NCI-H2227 treated with DMSO at 0.1 percent for 48 hours (cell line): ENCODE measurements at regions not wholly inside any gene's neighbourhood (a gene's known extent, or its start where the extent isn't known, plus 50 kb on each side); places are given as distances from the start of the nearest gene placed in this dataset.
"Not testable (repeated sequence)": the region's sequence is repeated elsewhere in the genome, so short reads cannot be mapped to it uniquely, and the experiment has no call there.

ENCODE experiments used
- DNase-seq: peaks from one replicate; lab custom pipeline; 2025; lab: John Stamatoyannopoulos, UW

DNA sequence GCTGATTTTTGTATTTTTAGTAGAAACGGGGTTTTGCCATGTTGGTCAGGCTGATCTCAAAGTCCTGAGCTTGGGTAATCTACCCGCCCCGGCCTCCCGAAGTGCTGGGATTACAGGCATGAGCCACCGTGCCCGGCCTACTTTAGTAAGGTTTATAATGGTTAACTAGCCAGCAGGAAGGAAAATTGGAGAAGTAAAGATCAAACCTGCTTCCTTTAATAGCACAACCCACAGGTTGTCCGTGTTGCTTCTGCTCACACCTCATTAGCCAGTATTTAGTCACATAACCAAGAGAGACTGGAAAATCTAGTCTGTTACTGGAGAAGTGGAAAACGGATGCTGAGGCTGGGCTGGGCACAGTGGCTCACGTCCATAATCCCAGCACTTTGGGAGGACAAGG, 51.9 kb upstream of the TBL1XR1 start:
- no peak for DNase-seq

- no peak for DNase-seq
Observed at GRCh38 chr3:177250151-177250550, 52.9 kb upstream of the TBL1XR1 start.

GRCh38 chr3:177251755-177252154, 54.5 kb upstream of the TBL1XR1 start:
- DNase-seq: no peak

GRCh38 chr3:177257006-177257405, 59.7 kb upstream of the TBL1XR1 start:
- DNase-seq: no peak

GRCh38 chr3:177257625-177258024, 60.3 kb upstream of the TBL1XR1 start:
- DNase-seq: no peak

DNA sequence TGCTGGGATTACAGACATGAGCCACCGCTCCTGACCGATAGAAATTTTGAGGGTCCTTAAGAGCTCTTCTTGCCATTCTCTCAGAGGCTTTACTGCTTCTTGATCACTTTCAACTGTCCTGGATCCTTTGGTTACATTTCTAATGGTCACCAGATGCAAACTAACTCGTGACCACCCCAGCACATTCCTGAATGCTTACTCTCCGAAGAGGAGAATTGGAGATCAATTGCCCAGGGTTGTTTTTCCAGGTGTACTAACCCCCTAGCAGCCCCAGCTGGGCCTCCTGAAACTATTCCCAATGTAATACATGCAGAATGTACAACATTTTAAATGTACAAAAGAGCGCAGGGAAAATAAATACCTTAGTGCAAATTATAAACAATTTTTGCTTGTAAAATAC, 65.1 kb upstream of the TBL1XR1 start:
- DNase-seq: no peak

- peak; percentile 9 for DNase-seq
Observed at GRCh38 chr3:177263615-177264368, 66.5 kb upstream of the TBL1XR1 start.

DNA sequence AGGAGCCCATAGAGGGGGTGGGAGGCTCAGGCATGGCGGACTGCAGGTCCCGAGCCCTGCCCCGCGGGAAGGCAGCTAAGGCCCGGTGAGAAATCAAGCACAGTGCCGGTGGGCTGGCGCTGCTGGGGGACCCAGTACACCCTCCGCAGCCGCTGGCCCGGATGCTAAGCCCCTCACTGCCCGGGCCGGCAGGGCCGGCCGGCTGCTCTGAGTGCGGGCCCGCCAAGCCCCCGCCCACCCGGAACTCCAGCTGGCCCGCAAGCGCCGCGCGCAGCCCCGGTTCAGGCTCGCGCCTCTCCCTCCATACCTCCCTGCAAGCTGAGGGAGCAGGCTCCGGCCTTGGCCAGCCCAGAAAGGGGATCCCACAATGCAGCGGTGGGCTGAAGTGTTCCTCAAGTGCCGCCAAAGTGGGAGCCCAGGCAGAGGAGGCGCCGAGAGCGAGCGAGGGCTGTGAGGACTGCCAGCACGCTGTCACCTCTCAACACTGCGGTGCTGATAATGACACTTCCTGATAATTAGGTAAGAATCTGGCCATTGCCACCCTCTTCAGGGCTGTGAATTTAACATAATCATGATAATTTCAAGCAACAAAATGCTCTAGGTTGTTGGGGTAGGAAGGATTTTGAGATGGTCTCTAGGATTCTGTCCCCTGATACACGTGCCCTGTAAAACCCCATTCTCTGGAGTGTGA, 74.7 kb upstream of the TBL1XR1 start:
- DNase-seq: not testable (repeated sequence)

- no peak for DNase-seq
Observed at GRCh38 chr3:177278016-177278415, 80.7 kb upstream of the TBL1XR1 start.

DNA sequence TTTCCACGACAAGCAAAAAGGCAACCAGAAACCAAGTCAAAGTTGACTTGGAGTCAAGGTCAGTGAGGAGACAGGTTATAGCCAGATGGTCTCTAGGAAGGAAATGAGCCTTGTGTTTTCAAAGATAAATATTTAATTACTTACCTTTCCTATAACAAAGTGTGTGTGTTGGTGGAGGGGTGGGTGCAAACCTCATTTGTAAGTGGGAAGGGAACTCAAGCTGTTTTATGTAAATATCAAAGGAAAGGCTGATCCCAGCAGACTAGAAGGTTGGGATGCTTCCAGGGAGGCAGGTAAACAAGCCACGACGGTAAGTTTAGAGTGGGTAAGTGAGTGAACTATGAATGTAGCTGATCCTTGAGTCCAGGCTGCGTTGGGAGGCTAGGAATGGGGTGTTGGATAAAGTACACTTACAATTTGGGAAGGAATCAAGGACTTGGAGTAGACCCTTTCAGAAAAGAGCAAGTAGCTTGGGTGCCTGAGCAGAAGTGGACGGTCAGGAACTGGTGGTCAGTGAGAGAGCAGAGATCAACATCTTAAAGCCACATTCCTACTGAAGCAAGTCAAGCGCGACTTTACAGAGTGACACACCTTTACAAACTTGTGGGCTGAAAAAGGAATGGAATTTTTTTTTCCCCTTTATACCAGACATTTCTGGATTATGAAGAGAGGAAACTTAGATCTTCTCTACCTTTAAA, 82.0 kb upstream of the TBL1XR1 start:
- no peak for DNase-seq

GRCh38 chr3:177281292-177282118, 84.2 kb upstream of the TBL1XR1 start:
- DNase-seq: peak; percentile 18

DNA sequence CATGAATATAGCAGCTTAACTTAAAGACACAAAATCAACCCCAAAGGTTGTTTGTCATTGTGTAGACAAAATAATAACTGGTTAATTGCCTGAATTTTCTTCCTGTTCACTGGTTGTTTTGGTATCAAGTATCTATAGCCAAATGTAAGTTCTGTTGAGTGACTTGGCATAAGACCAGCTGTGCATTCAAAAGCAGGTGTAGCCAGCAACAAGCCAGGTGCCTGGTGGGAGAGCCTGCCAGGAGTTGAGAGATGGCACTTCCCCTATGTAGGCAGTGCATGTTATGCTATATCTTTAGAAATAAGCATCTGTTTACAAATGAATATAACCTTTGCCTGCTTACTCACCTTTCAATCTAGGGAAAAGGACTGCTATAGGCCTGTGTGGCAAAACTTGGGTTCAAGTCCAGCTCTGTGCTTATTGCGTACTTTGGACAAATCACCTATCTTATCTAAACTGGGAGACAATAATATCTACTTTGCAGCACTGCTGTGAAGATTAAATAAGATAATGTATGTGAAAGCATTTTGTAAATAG, 84.9 kb upstream of the TBL1XR1 start:
- DNase-seq: no peak

- DNase-seq: no peak
Observed at GRCh38 chr3:177283983-177284382, 86.7 kb upstream of the TBL1XR1 start.

- peak; percentile 58 for DNase-seq
Observed at GRCh38 chr3:177284383-177284881, 87.2 kb upstream of the TBL1XR1 start.

DNA sequence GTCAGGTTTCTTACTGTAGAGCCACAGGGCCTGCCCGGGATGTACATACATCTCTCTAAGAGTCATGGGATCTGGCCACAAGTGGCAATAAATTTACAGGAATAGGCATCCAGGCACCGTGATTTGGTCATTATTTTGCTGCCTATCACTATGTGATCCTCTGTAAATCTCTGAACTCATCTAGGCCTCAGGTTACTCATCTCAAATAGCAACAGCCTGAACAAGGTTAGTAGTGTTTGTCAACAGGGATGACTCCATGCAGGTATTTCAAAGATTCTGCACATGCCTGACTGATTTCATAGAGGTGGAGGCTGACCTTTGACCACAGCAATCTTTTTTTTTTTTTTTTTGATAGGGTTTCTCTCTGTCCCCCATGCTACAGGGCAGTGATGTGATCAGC, 88.8 kb upstream of the TBL1XR1 start:
- DNase-seq: no peak

DNA sequence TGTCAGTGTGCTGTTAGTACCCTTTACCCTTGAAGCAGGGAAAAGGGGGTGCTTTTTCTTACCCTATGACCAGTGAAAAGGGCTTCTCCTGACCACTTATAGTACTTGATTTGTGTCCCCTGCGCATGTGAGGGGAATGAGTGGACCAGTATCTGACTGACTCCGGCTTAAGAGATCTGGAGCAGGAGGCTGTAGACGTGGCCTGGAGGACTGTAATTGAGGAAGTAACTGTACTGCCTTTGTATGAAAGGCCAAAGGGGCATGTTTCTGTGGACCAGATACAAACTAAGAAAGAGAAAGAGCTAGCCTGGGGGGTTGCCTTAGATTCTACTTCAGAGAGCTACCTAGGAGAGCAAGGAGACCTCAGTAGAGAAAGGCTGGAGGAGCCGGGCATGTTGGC, 89.9 kb upstream of the TBL1XR1 start:
- no peak for DNase-seq

GRCh38 chr3:177290633-177291032, 93.4 kb upstream of the TBL1XR1 start:
- DNase-seq: no peak

DNA sequence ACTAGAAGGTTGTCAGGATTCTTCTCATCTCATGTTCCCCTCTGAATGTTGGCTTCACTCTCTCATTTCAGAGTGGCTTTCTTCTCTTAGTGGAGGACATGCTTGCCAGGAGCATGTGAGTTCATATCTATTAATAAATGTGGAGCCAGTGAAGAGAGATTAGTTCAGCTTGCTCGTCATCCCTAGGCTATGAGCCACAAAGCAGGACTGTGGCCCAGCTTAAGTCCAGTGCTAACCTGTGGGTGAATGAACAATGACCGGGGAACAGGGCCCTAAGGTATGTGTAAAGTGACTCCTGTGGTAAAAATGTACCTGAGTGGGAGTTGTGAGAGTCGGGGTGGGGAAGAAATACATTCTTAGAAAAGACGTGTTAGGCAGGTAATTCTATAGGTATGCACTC, 96.9 kb upstream of the TBL1XR1 start:
- no peak for DNase-seq

GRCh38 chr3:177295116-177295515, 97.8 kb upstream of the TBL1XR1 start:
- no peak for DNase-seq

- no peak for DNase-seq
Observed at GRCh38 chr3:177299250-177299649, 102.0 kb upstream of the TBL1XR1 start.

- peak; percentile 37 for DNase-seq
Observed at GRCh38 chr3:177300039-177300833, 103.0 kb upstream of the TBL1XR1 start.
